ENCODE measurements at regions not wholly inside any gene's neighbourhood (a gene's known extent, or its start where the extent isn't known, plus 50 kb on each side); places are given as distances from the start of the nearest gene placed in this dataset.

GRCh38 chr4:144363890-144364289 is 223.4 kb upstream of the GYPA start:
- no peaks in the 10 kb centered on the region for H3K4me1 ChIP-seq (ENCODE audit: insufficient read depth, low read length)
- TF ChIP-seq ELF1 (CRISPR knock-in tag; IDR thresholded peaks at IDR 0.05) (no peak), ZMAT5 (CRISPR knock-in tag; IDR thresholded peaks at IDR 0.05; ENCODE audit: borderline replicate concordance, low read depth) (no peak), TFAP4 (IDR thresholded peaks at IDR 0.05; ENCODE audit: borderline replicate concordance, low read depth) (no peak), MAZ (IDR thresholded peaks at IDR 0.05; ENCODE audit: borderline replicate concordance, low read depth, low read length) (no peak), MAZ (CRISPR knock-in tag; IDR thresholded peaks at IDR 0.05; ENCODE audit: low read depth) (no peak), THAP8 (CRISPR knock-in tag; IDR thresholded peaks at IDR 0.05; ENCODE audit: borderline replicate concordance) (no peak), E2F1 (CRISPR knock-in tag; IDR thresholded peaks at IDR 0.05) (no peak), FOXP1 (IDR thresholded peaks at IDR 0.05) (no peak), FOXP1 (CRISPR knock-in tag; IDR thresholded peaks at IDR 0.05) (no peak), ZSCAN29 (CRISPR knock-in tag; conservative IDR thresholded peaks at IDR 0.05) (no peak), NFRKB (IDR thresholded peaks at IDR 0.05) (no peak)
- intact Hi-C loops (cut with micrococcal nuclease; ENCODE audit: unreplicated experiment) = no loop called here
- FAIRE-seq (no peak), ATAC-seq (no peak), DNase-seq (ENCODE audit: low spot score) (no peak)
- H4K20me1 ChIP-seq (ENCODE audit: insufficient read depth, low read length) = no peaks in the 10 kb centered on the region
- H3K27me3 ChIP-seq (ENCODE audit: control insufficient read depth in 1 of 2, insufficient read depth in 2 of 2, low read length in 2 of 2) = no peaks in the 10 kb centered on the region
- H3K79me2 ChIP-seq (ENCODE audit: insufficient read depth, low read length) = no peaks in the 10 kb centered on the region
- no peaks in the 10 kb centered on the region for H3K36me3 ChIP-seq (replicated peaks in 1 of 2; ENCODE audit: control insufficient read depth in 1 of 2, insufficient read depth in 2 of 2, low read length in 2 of 2)
- ChIA-PET CTCF (ENCODE audit: low intra/inter-chr PET ratio, low total read pairs) (no interaction called here), POLR2A (no interaction called here)
- no peak overlapping the region for H3K27ac ChIP-seq (ENCODE audit: extremely low read length, insufficient read depth, low read length)
- H2AFZ ChIP-seq (ENCODE audit: low read length) = no peak overlapping the region
- 22% methylated on average over 1 of the region's 1 CpG for WGBS (ENCODE audit: low lambda C conversion rate)
- no peak overlapping the region for H3K9ac ChIP-seq (ENCODE audit: insufficient read depth, low read depth, low read length)
- H3K9me3 ChIP-seq (ENCODE audit: low read length) = no peaks in the 10 kb centered on the region
- in situ Hi-C loops (cut with HindIII; ENCODE audit: extremely low pct_ligation_motif_present, low pct_unique_long_range_greater_than_20kb) = no loop called here
- no peak overlapping the region for H3K4me2 ChIP-seq (ENCODE audit: low read depth, low read length)
- no TSS peak for BruUV-seq (replicated peaks)
- H3K4me3 ChIP-seq (replicated peaks in 1 of 3; ENCODE audit: insufficient read depth in 1 of 3, low read depth in 2 of 3, low read length in 3 of 3) = no peak overlapping the region
